Epithelial cell of esophagus (primary cell): ENCODE measurements at regions not wholly inside any gene's neighbourhood (a gene's known extent, or its start where the extent isn't known, plus 50 kb on each side); places are given as distances from the start of the nearest gene placed in this dataset.
A peak's percentile ranks its signal among the peaks of the same experiment; 100 is the strongest.

Source experiments
- DNase-seq: peaks from one replicate; pipeline ENCODE4 v3.0.0; 2010; ENCODE audit warnings: low read depth
- H3K4me3 ChIP-seq: 2 replicates; pipeline ENCODE4 v1.5.1; 2011; ENCODE audit warnings: mild to moderate bottlenecking, low read length, control low read depth
- CTCF ChIP-seq: IDR thresholded peaks from 2 replicates; pipeline ENCODE4 v1.5.1; 2011; ENCODE audit warnings: low read depth, mild to moderate bottlenecking, low read length, control low read depth, inconsistent platforms; ENCODE audit not compliant: insufficient read depth; ENCODE audit errors: missing control alignments

DNA sequence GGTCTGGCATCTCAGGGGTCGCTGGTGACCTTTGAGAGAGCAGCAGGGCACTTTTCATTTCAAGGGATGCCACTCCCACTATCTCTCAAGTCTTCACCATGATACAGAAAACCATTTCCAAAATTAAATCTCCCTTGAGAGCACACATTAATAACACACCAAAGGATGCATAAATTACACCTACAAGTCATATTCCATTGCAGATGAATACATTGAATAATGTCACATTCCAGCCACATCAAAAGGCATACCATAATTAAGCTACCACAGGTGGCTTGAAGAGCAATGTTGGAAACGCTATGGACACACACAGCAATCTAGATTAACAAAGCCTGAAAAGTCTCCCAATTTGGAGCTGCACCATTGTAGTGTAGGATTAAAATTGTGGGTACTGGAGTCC, 353.3 kb upstream of the ZMIZ1 start:
- no peak for TF ChIP-seq CTCF
- no peak overlapping the region for H3K4me3 ChIP-seq
- DNase-seq, result no peak

- no peak for DNase-seq
- no peak for TF ChIP-seq CTCF
These were observed 352.6 kb upstream of the ZMIZ1 start for GRCh38 chr10:78716043-78716660.

GRCh38 chr10:78717200-78717599, 351.6 kb upstream of the ZMIZ1 start:
- DNase-seq, result peak; percentile 19
- H3K4me3 ChIP-seq, result no peak overlapping the region
- TF ChIP-seq CTCF, result no peak

More at GRCh38 chr10:78716043-78716660, 352.6 kb upstream of the ZMIZ1 start:
- H3K4me3 ChIP-seq, result no peak overlapping the region

GRCh38 chr10:78718032-78718572, 350.7 kb upstream of the ZMIZ1 start:
- TF ChIP-seq CTCF, result no peak
- no peak overlapping the region for H3K4me3 ChIP-seq
- DNase-seq, result no peak

DNA sequence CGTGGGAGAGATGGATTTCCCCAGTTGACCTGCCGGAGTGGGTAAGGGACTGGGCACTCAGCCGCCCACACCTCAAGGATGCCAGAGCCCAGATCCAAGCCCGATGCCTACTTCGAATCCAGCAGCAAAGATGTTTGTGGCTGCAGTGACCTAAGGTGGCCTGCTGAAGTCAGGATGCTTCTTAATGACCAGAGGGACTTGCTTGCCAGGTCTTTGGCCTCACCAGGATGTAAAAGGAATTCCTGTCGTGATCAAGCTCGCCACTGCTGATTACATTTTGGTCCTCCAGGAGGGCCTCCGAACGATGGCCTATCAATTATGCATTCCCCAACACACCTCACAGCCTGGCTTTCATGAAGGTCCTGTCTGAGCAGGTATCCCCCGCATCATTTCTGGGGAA, 349.5 kb upstream of the ZMIZ1 start:
- DNase-seq, result no peak
- TF ChIP-seq CTCF, result no peak
- no peak overlapping the region for H3K4me3 ChIP-seq

GRCh38 chr10:78720091-78720490, 348.7 kb upstream of the ZMIZ1 start:
- TF ChIP-seq CTCF, result no peak
- no peak for DNase-seq
- H3K4me3 ChIP-seq, result no peak overlapping the region

DNA sequence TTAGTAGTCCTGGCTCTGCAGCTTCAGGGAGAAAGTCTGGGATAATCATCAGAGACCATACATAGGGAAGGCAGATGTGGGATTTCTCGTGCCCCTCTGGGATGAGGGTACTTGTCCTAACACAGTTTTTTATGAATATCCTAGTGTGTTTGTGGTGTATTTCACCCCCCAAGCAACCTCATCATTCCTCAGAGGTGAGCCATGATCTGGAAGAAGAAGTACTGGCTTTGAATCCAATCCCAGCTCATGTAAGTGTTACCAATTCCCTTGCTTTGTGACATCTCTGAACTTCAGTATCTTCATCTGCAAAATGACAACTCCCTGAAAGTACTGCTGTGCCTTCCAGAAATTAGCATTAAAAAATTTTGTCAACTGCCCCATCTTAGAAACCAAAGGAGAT, 347.5 kb upstream of the ZMIZ1 start:
- DNase-seq, result no peak
- no peak for TF ChIP-seq CTCF
- H3K4me3 ChIP-seq, result no peak overlapping the region
